SU-DHL-6 (cell line): ENCODE measurements at regions not wholly inside any gene's neighbourhood (a gene's known extent, or its start where the extent isn't known, plus 50 kb on each side); places are given as distances from the start of the nearest gene placed in this dataset.

ENCODE experiments used
- H2AFZ ChIP-seq: fragments of 200-600 bp; sonication (generic); 2 replicates; pipeline ENCODE4 v1.6.1; 2014; ENCODE audit warnings: low read depth, mild to moderate bottlenecking, moderate library complexity, mixed read lengths, antibody characterized with exemption, low read length; ENCODE audit not compliant: severe bottlenecking
- H3F3A ChIP-seq: fragments of 200-600 bp; shearing (Covaris generic); 2 replicates; pipeline ENCODE4 v1.6.0; 2016; ENCODE audit warnings: antibody characterized with exemption, mild to moderate bottlenecking; ENCODE audit not compliant: insufficient read depth
- H3K27ac ChIP-seq: fragments of 200-600 bp; sonication (generic); 2 replicates; pipeline ENCODE4 v1.5.1; 2016; ENCODE audit warnings: low read depth, mild to moderate bottlenecking, low read length, moderate library complexity, mixed read lengths
- H3K27me3 ChIP-seq: fragments of 200-600 bp; sonication (generic), shearing (Covaris generic); 2 replicates; pipeline ENCODE4 v1.6.0; 2014; ENCODE audit warnings: mild to moderate bottlenecking, low read length
- H3K36me3 ChIP-seq: fragments of 200-600 bp; sonication (generic); 2 replicates; pipeline ENCODE4 v1.6.1; 2014; ENCODE audit warnings: mild to moderate bottlenecking, low read length, mixed read lengths
- H3K4me2 ChIP-seq: fragments of 300-600, 200-600 bp; shearing (Covaris generic), sonication (generic); 2 replicates; pipeline ENCODE4 v1.6.0; 2014; ENCODE audit warnings: low read length, low read depth, mild to moderate bottlenecking; ENCODE audit not compliant: poor library complexity, severe bottlenecking
- H3K4me3 ChIP-seq: fragments of 200-600 bp; sonication (generic); 2 replicates; pipeline ENCODE4 v1.5.1; 2014; ENCODE audit warnings: antibody characterized with exemption, low read length, mild to moderate bottlenecking, mixed read lengths; ENCODE audit not compliant: insufficient read depth, poor library complexity, severe bottlenecking
- H3K79me2 ChIP-seq: fragments of 200-600 bp; sonication (generic); 2 replicates; pipeline ENCODE4 v1.6.1; 2014; ENCODE audit warnings: mild to moderate bottlenecking, low read length, moderate library complexity; ENCODE audit not compliant: insufficient read depth
- H3K9ac ChIP-seq: fragments of 200-600 bp; sonication (generic); 2 replicates; pipeline ENCODE4 v1.7.0; 2014; ENCODE audit warnings: mild to moderate bottlenecking, low read length
- H3K9me2 ChIP-seq: fragments of 200-600 bp; sonication (generic); replicated peaks from 2 replicates; pipeline ENCODE4 v1.6.1; 2014; ENCODE audit warnings: low read length; ENCODE audit not compliant: insufficient read depth
- H3K9me3 ChIP-seq: fragments of 200-600 bp; sonication (generic); 2 replicates; pipeline ENCODE4 v1.6.1; 2014; ENCODE audit warnings: low read length, mixed read lengths; ENCODE audit not compliant: insufficient read depth
- H4K20me1 ChIP-seq: fragments of 200-600 bp; sonication (generic); 2 replicates; pipeline ENCODE4 v1.6.1; 2014; ENCODE audit warnings: low read depth, mild to moderate bottlenecking, antibody characterized with exemption, low read length, moderate library complexity, mixed read lengths
- EZH2phosphoT487 ChIP-seq: fragments of 200-600 bp; sonication (generic), shearing (Covaris generic); conservative IDR thresholded peaks from 2 replicates; pipeline ENCODE4 v1.6.1; 2018; ENCODE audit warnings: mild to moderate bottlenecking, antibody characterized with exemption, low read length, moderate library complexity, mixed read lengths
- TF ChIP-seq, protein P1 (sequence below): fragments of 200-600 bp; sonication (generic); IDR thresholded peaks from one replicate; pipeline ENCODE4 v1.5.1; 2017; ENCODE audit warnings: antibody characterized with exemption, mild to moderate bottlenecking, low read length, moderate library complexity; ENCODE audit not compliant: insufficient read depth, poor library complexity, severe bottlenecking

DNA sequence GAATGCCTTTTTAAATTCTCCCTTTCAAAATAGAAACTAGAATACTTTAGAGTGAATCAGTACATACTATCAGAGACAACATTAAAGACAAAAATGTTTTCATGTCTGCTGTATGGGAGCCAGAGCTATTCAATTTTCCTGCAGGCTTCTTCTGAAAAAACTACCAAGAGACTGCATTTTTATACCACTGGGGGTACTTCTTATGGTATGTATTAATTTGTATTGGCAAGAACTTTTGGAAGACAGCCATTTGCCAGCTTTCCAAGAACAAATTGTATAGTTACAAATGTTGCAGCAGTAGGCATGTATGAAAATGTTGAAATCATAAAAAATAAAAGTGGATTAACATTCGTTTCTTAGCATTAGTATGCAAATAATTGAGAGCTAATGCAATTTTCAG lies 1010.0 kb upstream of the CADM2 start:
- H3K27me3 ChIP-seq: no peaks in the 10 kb centered on the region
- H3K9me3 ChIP-seq: no peaks in the 10 kb centered on the region; the same call in 1 of the 2 replicates
- H3K27ac ChIP-seq: no peak overlapping the region
- H3F3A ChIP-seq: no peaks in the 10 kb centered on the region
- H2AFZ ChIP-seq: peak overlapping the region; percentile 34
- H3K79me2 ChIP-seq: no peaks in the 10 kb centered on the region
- H3K4me2 ChIP-seq: no peak overlapping the region
- no peak overlapping the region for H3K9ac ChIP-seq
- H3K4me3 ChIP-seq: no peak overlapping the region
- no peaks in the 10 kb centered on the region for H4K20me1 ChIP-seq
- no peaks in the 10 kb centered on the region for H3K36me3 ChIP-seq
- no peak for TF ChIP-seq EZH2phosphoT487
- TF ChIP-seq, protein P1, sequence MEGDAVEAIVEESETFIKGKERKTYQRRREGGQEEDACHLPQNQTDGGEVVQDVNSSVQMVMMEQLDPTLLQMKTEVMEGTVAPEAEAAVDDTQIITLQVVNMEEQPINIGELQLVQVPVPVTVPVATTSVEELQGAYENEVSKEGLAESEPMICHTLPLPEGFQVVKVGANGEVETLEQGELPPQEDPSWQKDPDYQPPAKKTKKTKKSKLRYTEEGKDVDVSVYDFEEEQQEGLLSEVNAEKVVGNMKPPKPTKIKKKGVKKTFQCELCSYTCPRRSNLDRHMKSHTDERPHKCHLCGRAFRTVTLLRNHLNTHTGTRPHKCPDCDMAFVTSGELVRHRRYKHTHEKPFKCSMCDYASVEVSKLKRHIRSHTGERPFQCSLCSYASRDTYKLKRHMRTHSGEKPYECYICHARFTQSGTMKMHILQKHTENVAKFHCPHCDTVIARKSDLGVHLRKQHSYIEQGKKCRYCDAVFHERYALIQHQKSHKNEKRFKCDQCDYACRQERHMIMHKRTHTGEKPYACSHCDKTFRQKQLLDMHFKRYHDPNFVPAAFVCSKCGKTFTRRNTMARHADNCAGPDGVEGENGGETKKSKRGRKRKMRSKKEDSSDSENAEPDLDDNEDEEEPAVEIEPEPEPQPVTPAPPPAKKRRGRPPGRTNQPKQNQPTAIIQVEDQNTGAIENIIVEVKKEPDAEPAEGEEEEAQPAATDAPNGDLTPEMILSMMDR: no peak
- no peaks in the 10 kb centered on the region for H3K9me2 ChIP-seq

DNA sequence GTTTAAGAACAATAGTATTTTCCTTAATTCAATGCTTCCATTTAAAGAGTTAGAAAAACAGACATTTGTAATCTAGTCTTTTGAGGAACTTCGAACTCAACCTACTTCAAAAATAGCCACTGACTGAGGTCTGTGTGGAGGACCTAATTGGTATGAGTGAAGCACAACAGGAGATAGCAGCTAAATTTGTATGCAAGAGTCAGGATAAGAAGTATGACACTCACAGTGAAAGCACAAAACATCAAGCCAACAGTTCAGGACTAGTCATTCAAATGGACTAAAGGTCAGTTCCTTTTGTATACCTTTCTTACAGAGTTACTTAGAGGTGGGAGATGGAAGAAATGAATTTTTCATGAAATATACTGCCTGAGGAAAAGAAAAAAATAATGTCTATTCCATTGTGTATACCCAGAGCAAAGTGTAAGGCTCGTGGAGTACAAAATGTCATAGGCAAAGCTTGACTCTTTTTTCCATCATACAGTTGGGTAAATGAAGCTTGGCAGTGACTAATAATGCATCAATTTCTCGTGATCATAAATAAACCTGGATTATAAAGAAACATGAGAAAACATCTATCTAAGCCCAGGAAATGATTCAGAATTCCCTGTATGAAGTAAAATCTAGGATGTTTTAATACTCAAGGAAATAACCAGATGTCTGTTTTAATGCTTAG lies 1005.2 kb upstream of the CADM2 start:
- Histone ChIP-seq H3K4me2 (no peak overlapping the region), H3K27me3 (no peaks in the 10 kb centered on the region), H3K4me3 (no peak overlapping the region), H3K79me2 (no peaks in the 10 kb centered on the region), H3F3A (no peaks in the 10 kb centered on the region), H3K36me3 (no peaks in the 10 kb centered on the region), H3K9me2 (no peaks in the 10 kb centered on the region), H4K20me1 (no peaks in the 10 kb centered on the region), H2AFZ (peak overlapping the region; percentile 73), H3K9me3 (no peaks in the 10 kb centered on the region), H3K9ac (no peak overlapping the region), H3K27ac (no peak overlapping the region)
- no peak for TF ChIP-seq EZH2phosphoT487
- TF ChIP-seq, protein P1: no peak

DNA sequence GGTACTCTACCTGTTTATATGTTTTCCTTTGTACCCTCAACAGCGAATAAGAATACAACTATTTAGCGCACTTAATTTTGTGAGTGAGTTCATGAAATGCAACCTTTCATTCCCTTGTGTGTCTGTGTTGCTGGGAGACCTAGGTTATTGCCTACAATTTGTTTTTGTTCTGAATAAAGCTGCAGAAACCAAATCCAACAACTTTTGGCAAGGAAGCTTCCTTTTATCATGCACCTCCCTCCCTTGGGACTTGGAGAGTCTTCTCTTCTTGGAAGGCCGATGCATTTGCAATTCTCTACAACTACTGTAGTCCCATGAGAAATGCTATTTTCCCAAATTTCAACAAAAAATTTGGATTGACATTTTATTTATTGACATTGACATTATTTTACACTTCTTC lies 1002.4 kb upstream of the CADM2 start:
- H2AFZ ChIP-seq: no peak overlapping the region

More for the DNA sequence above, 1002.4 kb upstream of the CADM2 start:
- Histone ChIP-seq H3K9ac (no peak overlapping the region), H3K36me3 (no peaks in the 10 kb centered on the region), H3K79me2 (no peaks in the 10 kb centered on the region), H3K27me3 (no peaks in the 10 kb centered on the region), H3K9me3 (no peaks in the 10 kb centered on the region), H3K4me2 (no peak overlapping the region), H3K27ac (no peak overlapping the region), H3K9me2 (no peaks in the 10 kb centered on the region), H4K20me1 (no peaks in the 10 kb centered on the region), H3K4me3 (no peak overlapping the region), H3F3A (no peaks in the 10 kb centered on the region)
- TF ChIP-seq, protein P1: no peak
- TF ChIP-seq EZH2phosphoT487: no peak
